Nephron progenitor cell (in vitro differentiated cells): ENCODE measurements at regions not wholly inside any gene's neighbourhood (a gene's known extent, or its start where the extent isn't known, plus 50 kb on each side); places are given as distances from the start of the nearest gene placed in this dataset.

Experiments used
- DNase-seq: peaks from one replicate; pipeline ENCODE4 v3.0.0; 2021
- H3K27ac Mint-ChIP-seq: 2 replicates; pipeline ENCODE4 v1.8.0; 2021; ENCODE audit warnings: mild to moderate bottlenecking, moderate library complexity, mixed read lengths
- H3K27me3 Mint-ChIP-seq: 2 replicates; pipeline ENCODE4 v1.8.0; 2021; ENCODE audit warnings: mild to moderate bottlenecking, low read depth, mixed read lengths; ENCODE audit not compliant: poor library complexity
- H3K36me3 Mint-ChIP-seq: 2 replicates; pipeline ENCODE4 v1.8.0; 2021; ENCODE audit warnings: low read depth, mixed read lengths
- H3K4me1 Mint-ChIP-seq: 2 replicates; pipeline ENCODE4 v1.8.0; 2021; ENCODE audit warnings: mixed read lengths
- H3K4me3 Mint-ChIP-seq: 2 replicates; pipeline ENCODE4 v1.8.0; 2021; ENCODE audit warnings: mild to moderate bottlenecking, moderate library complexity, mixed read lengths
- H3K9me3 Mint-ChIP-seq: 2 replicates; pipeline ENCODE4 v1.8.0; 2021; ENCODE audit warnings: mild to moderate bottlenecking, moderate library complexity, mixed read lengths
- TF ChIP-seq, protein P1 (sequence below): fragments of 200-600 bp; sonication (generic); IDR thresholded peaks from 2 replicates; pipeline ENCODE4 v1.5.0; 2021; ENCODE audit warnings: antibody characterized with exemption

DNA sequence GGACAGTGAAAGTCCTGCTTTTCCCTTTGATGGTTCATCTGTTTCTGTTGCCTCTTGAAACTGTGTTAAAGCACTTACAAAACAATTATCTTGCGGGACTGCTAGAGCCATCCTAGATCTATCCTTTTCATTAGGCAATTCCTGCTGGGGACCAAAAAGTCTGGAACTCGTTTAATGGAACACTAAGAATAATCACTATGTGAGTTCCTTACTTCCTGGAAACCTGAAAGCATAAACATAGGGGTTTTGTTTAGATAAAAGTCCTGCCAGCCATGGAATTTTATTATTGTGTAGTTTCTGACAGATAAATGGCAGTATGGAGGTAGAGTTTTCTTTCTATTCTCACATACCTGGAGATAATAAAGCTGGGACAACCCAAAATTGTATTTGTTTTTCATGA, 1133.3 kb downstream of the SORCS3 start:
- Mint-ChIP-seq H3K27ac (no peak overlapping the region), H3K9me3 (peaks cover 3% of the 10 kb centered on the region), H3K4me3 (no peak overlapping the region), H3K4me1 (peaks cover 28% of the 10 kb centered on the region), H3K36me3 (no peaks in the 10 kb centered on the region), H3K27me3 (no peaks in the 10 kb centered on the region)
- no peak for DNase-seq
- TF ChIP-seq, protein P1, sequence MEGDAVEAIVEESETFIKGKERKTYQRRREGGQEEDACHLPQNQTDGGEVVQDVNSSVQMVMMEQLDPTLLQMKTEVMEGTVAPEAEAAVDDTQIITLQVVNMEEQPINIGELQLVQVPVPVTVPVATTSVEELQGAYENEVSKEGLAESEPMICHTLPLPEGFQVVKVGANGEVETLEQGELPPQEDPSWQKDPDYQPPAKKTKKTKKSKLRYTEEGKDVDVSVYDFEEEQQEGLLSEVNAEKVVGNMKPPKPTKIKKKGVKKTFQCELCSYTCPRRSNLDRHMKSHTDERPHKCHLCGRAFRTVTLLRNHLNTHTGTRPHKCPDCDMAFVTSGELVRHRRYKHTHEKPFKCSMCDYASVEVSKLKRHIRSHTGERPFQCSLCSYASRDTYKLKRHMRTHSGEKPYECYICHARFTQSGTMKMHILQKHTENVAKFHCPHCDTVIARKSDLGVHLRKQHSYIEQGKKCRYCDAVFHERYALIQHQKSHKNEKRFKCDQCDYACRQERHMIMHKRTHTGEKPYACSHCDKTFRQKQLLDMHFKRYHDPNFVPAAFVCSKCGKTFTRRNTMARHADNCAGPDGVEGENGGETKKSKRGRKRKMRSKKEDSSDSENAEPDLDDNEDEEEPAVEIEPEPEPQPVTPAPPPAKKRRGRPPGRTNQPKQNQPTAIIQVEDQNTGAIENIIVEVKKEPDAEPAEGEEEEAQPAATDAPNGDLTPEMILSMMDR, result no peak

DNA sequence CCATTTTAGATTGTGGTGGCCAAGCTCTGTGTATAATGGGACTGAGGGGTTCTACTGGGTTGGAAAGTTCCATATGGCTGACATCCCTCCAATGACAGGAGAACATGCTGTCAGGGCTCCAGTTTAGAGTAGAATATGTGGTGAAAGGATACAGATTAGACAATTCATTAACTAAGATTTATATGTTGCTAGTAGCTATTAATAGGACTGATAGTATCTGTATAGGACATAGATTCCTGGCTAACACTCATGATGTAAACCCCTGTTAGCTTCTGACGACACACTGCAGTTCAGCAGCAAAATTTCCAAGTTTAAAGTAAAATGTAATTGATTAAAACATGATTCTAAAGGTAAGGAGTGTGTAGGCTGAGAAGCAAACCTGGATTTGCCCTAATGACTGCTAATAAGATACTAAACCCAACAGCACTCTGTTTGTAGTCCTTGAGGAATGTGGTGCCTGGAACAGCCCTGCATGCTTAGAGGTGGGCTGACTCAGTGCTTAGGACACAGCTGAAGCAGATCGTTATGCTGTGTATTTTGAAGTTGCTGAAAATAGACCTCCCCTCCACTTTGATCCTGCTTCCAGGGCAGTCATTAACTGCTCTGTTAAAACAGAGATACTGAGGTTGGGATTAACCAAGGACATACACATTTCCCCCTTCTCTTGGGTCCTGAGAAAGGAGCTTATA, 1129.6 kb downstream of the SORCS3 start:
- no peaks in the 10 kb centered on the region for H3K36me3 Mint-ChIP-seq
- H3K27me3 Mint-ChIP-seq, result no peaks in the 10 kb centered on the region
- H3K4me1 Mint-ChIP-seq, result peaks cover 34% of the 10 kb centered on the region
- TF ChIP-seq, protein P1, result no peak
- H3K27ac Mint-ChIP-seq, result no peak overlapping the region
- no peak overlapping the region for H3K4me3 Mint-ChIP-seq
- peaks cover 3% of the 10 kb centered on the region for H3K9me3 Mint-ChIP-seq
- no peak for DNase-seq

DNA sequence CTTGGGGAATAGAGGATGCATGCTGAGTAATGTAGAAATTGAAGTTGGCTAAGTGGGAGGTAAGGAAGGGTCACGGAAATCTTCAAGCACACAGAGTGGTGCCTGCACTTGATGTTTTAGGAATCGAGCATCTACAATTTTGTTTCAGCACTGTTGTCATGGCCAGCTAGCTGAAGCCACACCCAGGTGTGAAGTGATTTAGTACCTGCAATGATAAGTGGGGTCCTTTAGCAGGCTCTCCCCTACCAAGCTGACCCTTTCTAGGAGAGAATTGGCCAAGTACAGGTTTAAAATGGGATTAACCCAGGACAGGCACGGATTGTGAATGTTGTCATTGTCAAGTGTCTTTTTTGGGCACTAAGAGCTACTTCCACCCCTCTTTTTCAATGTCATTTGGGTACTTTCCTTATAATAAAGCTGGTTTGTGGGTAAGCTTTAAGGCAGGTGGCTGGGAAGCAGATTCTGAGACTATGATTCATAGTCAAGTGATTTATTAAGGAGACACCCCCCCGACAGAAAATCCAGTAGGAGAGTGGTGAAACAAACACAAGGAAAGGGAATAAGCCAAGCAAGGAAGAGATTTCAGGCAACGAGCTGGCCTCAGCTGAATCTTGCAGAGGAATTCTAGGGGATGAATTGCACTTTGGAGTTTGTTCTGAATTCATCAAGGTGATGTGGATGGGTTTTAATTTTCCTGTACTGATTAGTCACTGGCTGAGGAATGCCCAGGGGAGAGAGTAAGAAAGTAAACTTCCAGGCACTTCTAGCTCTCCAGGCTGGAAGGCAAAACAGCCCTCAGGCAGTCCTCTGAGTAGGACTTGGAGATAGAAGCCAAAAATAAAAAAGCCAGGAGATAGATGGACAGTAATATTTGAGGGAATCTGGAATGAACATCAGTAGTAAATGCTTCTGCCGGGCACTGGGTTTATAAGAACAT, 1128.4 kb downstream of the SORCS3 start:
- TF ChIP-seq, protein P1, result no peak
- no peak for DNase-seq
- Mint-ChIP-seq H3K4me1 (peaks cover 34% of the 10 kb centered on the region), H3K4me3 (no peak overlapping the region), H3K27ac (no peak overlapping the region), H3K27me3 (no peaks in the 10 kb centered on the region), H3K36me3 (no peaks in the 10 kb centered on the region), H3K9me3 (no peaks in the 10 kb centered on the region)

DNA sequence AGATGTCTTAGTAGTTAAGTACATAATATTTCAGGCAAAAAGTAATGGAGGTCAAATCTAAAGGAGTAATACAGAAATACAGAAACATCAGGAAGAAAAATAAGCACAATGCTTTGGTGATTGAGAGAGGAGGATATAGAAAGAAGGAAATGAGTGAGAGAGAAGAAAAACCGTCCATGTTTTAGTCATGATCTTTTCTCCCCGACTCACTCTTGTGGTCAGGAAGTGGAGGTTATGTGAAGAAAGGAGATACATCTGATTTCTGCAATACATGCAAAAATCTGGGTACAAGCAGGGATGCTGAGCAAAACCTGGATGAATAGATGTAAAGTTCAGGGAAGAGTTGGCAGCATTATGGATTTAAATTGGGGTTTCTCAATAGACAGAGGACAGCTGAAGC, 1122.5 kb downstream of the SORCS3 start:
- TF ChIP-seq, protein P1, result no peak
- Mint-ChIP-seq H3K9me3 (no peaks in the 10 kb centered on the region), H3K27ac (no peak overlapping the region), H3K27me3 (peaks cover 7% of the 10 kb centered on the region), H3K4me3 (no peak overlapping the region), H3K36me3 (no peaks in the 10 kb centered on the region), H3K4me1 (peaks cover 15% of the 10 kb centered on the region)
- no peak for DNase-seq

DNA sequence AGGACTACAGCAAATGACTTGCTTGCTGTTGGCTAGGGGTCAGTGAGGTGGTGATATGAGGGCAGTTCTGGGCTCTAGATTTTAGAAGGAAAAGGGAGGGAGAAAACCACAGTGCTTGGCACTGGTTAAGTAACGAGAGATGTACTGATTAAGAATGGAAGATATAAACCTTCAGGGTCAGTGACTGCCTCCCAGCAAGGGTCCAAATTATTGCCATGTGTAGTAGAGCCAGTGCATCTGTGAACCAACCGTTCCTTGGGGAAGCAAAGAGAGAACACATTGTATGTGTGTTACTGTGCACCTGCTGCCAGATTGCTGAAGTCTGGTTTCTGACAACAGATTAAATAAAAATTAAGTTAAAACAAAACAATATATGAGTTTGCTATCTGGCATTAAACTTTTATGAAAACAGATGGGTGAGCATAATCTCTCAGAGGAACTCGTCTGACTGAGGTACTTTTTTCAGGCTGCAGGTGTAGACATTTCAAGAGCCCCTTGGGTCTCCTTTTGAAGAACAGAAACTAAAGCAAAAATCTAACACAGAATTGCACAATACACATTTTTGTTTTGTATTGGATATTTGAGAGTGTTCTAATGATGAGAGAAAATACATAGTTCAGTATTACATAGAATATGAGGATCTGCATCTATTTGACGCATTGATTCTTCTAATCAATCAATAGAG, 1120.6 kb downstream of the SORCS3 start:
- TF ChIP-seq, protein P1, result no peak
- H3K27ac Mint-ChIP-seq, result no peak overlapping the region
- H3K9me3 Mint-ChIP-seq, result no peaks in the 10 kb centered on the region
- peaks cover 7% of the 10 kb centered on the region for H3K27me3 Mint-ChIP-seq
- no peaks in the 10 kb centered on the region for H3K36me3 Mint-ChIP-seq
- peaks cover 15% of the 10 kb centered on the region for H3K4me1 Mint-ChIP-seq
- DNase-seq, result no peak
- H3K4me3 Mint-ChIP-seq, result no peak overlapping the region
